ENCODE measurements at regions not wholly inside any gene's neighbourhood (a gene's known extent, or its start where the extent isn't known, plus 50 kb on each side); places are given as distances from the start of the nearest gene placed in this dataset.

- no peak overlapping the region for H3K4me3 Mint-ChIP-seq
- no peaks in the 10 kb centered on the region for H3K36me3 Mint-ChIP-seq (ENCODE audit: low read depth)
- H3K27ac Mint-ChIP-seq = no peak overlapping the region
- H3K27me3 Mint-ChIP-seq = no peaks in the 10 kb centered on the region
- intact Hi-C loops (cut with micrococcal nuclease) = no loop called here
- H3K4me1 Mint-ChIP-seq (ENCODE audit: low read depth) = peaks cover 5% of the 10 kb centered on the region
- peaks cover 9% of the 10 kb centered on the region for H3K9me3 Mint-ChIP-seq
Measured at GRCh38 chr3:30418443-30418842, 188.0 kb upstream of the TGFBR2 start.

- H3K27ac Mint-ChIP-seq = no peak overlapping the region
- intact Hi-C loops (cut with micrococcal nuclease) = no loop called here
- H3K4me3 Mint-ChIP-seq = no peak overlapping the region
- H3K27me3 Mint-ChIP-seq = no peaks in the 10 kb centered on the region
- peaks cover 5% of the 10 kb centered on the region for H3K4me1 Mint-ChIP-seq (ENCODE audit: low read depth)
- peaks cover 9% of the 10 kb centered on the region for H3K9me3 Mint-ChIP-seq
- no peaks in the 10 kb centered on the region for H3K36me3 Mint-ChIP-seq (ENCODE audit: low read depth)
Measured at GRCh38 chr3:30421266-30421665, 185.1 kb upstream of the TGFBR2 start.

GRCh38 chr3:30426293-30426993 is 180.0 kb upstream of the TGFBR2 start:
- Mint-ChIP-seq H3K4me1 (ENCODE audit: low read depth) (peaks cover 13% of the 10 kb centered on the region), H3K9me3 (peaks cover 7% of the 10 kb centered on the region), H3K27me3 (peaks cover 1% of the 10 kb centered on the region), H3K4me3 (no peak overlapping the region), H3K36me3 (ENCODE audit: low read depth) (no peaks in the 10 kb centered on the region), H3K27ac (no peak overlapping the region)
- intact Hi-C loops (cut with micrococcal nuclease) = no loop called here

GRCh38 chr3:30428251-30428650 is 178.2 kb upstream of the TGFBR2 start:
- H3K27me3 Mint-ChIP-seq = peaks cover 1% of the 10 kb centered on the region
- peaks cover 7% of the 10 kb centered on the region for H3K9me3 Mint-ChIP-seq
- H3K4me3 Mint-ChIP-seq = no peak overlapping the region
- peaks cover 8% of the 10 kb centered on the region for H3K4me1 Mint-ChIP-seq (ENCODE audit: low read depth)
- H3K27ac Mint-ChIP-seq = no peak overlapping the region
- intact Hi-C loops (cut with micrococcal nuclease) = no loop called here
- no peaks in the 10 kb centered on the region for H3K36me3 Mint-ChIP-seq (ENCODE audit: low read depth)

- Mint-ChIP-seq H3K36me3 (ENCODE audit: low read depth) (no peaks in the 10 kb centered on the region), H3K4me1 (ENCODE audit: low read depth) (peaks cover 36% of the 10 kb centered on the region), H3K27me3 (no peaks in the 10 kb centered on the region), H3K27ac (no peak overlapping the region), H3K9me3 (no peaks in the 10 kb centered on the region), H3K4me3 (no peak overlapping the region)
- intact Hi-C loops (cut with micrococcal nuclease) = no loop called here
Measured at GRCh38 chr3:30435861-30436331, 170.5 kb upstream of the TGFBR2 start.

- intact Hi-C loops (cut with micrococcal nuclease) = no loop called here
- H3K4me1 Mint-ChIP-seq (ENCODE audit: low read depth) = peaks cover 36% of the 10 kb centered on the region
- no peaks in the 10 kb centered on the region for H3K36me3 Mint-ChIP-seq (ENCODE audit: low read depth)
- no peak overlapping the region for H3K4me3 Mint-ChIP-seq
- no peaks in the 10 kb centered on the region for H3K27me3 Mint-ChIP-seq
- H3K9me3 Mint-ChIP-seq = peaks cover 7% of the 10 kb centered on the region
- H3K27ac Mint-ChIP-seq = no peak overlapping the region
Measured at GRCh38 chr3:30437171-30437601, 169.2 kb upstream of the TGFBR2 start.

- H3K36me3 Mint-ChIP-seq (ENCODE audit: low read depth) = no peaks in the 10 kb centered on the region
- intact Hi-C loops (cut with micrococcal nuclease) = no loop called here
- no peak overlapping the region for H3K4me3 Mint-ChIP-seq
- peaks cover 11% of the 10 kb centered on the region for H3K9me3 Mint-ChIP-seq
- H3K4me1 Mint-ChIP-seq (ENCODE audit: low read depth) = peaks cover 36% of the 10 kb centered on the region
- peaks cover 3% of the 10 kb centered on the region for H3K27me3 Mint-ChIP-seq
- H3K27ac Mint-ChIP-seq = no peak overlapping the region
Measured at GRCh38 chr3:30438126-30438525, 168.3 kb upstream of the TGFBR2 start.

- intact Hi-C loops (cut with micrococcal nuclease) = no loop called here
Measured at GRCh38 chr3:30439451-30440053, 166.8 kb upstream of the TGFBR2 start.

GRCh38 chr3:30440147-30440604 is 166.2 kb upstream of the TGFBR2 start:
- Mint-ChIP-seq H3K27me3 (peaks cover 3% of the 10 kb centered on the region), H3K27ac (no peak overlapping the region), H3K36me3 (ENCODE audit: low read depth) (no peaks in the 10 kb centered on the region), H3K4me3 (no peak overlapping the region), H3K4me1 (ENCODE audit: low read depth) (peaks cover 31% of the 10 kb centered on the region), H3K9me3 (peaks cover 11% of the 10 kb centered on the region)
- intact Hi-C loops (cut with micrococcal nuclease) = no loop called here

More at GRCh38 chr3:30439451-30440053, 166.8 kb upstream of the TGFBR2 start:
- Mint-ChIP-seq H3K4me1 (ENCODE audit: low read depth) (peaks cover 36% of the 10 kb centered on the region), H3K36me3 (ENCODE audit: low read depth) (no peaks in the 10 kb centered on the region), H3K27me3 (peaks cover 3% of the 10 kb centered on the region), H3K4me3 (no peak overlapping the region), H3K9me3 (peaks cover 11% of the 10 kb centered on the region), H3K27ac (no peak overlapping the region)

- H3K27ac Mint-ChIP-seq = no peak overlapping the region
- intact Hi-C loops (cut with micrococcal nuclease) = no loop called here
Measured at GRCh38 chr3:30440880-30441279, 165.5 kb upstream of the TGFBR2 start.

GRCh38 chr3:30443756-30444673 is 162.4 kb upstream of the TGFBR2 start:
- Mint-ChIP-seq H3K4me3 (no peak overlapping the region), H3K36me3 (ENCODE audit: low read depth) (no peaks in the 10 kb centered on the region), H3K27me3 (peaks cover 6% of the 10 kb centered on the region), H3K9me3 (peaks cover 11% of the 10 kb centered on the region), H3K4me1 (ENCODE audit: low read depth) (peaks cover 4% of the 10 kb centered on the region), H3K27ac (no peak overlapping the region)
- intact Hi-C loops (cut with micrococcal nuclease) = no loop called here

More at GRCh38 chr3:30440880-30441279, 165.5 kb upstream of the TGFBR2 start:
- peaks cover 3% of the 10 kb centered on the region for H3K27me3 Mint-ChIP-seq
- no peak overlapping the region for H3K4me3 Mint-ChIP-seq
- H3K36me3 Mint-ChIP-seq (ENCODE audit: low read depth) = no peaks in the 10 kb centered on the region
- peaks cover 11% of the 10 kb centered on the region for H3K9me3 Mint-ChIP-seq
- H3K4me1 Mint-ChIP-seq (ENCODE audit: low read depth) = peaks cover 26% of the 10 kb centered on the region

GRCh38 chr3:30448450-30449289 is 157.7 kb upstream of the TGFBR2 start:
- intact Hi-C loops (cut with micrococcal nuclease) = no loop called here
- Mint-ChIP-seq H3K36me3 (ENCODE audit: low read depth) (no peaks in the 10 kb centered on the region), H3K4me3 (no peak overlapping the region), H3K4me1 (ENCODE audit: low read depth) (peaks cover 8% of the 10 kb centered on the region), H3K27me3 (peaks cover 3% of the 10 kb centered on the region), H3K27ac (no peak overlapping the region), H3K9me3 (no peaks in the 10 kb centered on the region)

- no peaks in the 10 kb centered on the region for H3K36me3 Mint-ChIP-seq (ENCODE audit: low read depth)
- intact Hi-C loops (cut with micrococcal nuclease) = no loop called here
Measured at GRCh38 chr3:30449290-30449632, 157.1 kb upstream of the TGFBR2 start.

More at GRCh38 chr3:30449290-30449632, 157.1 kb upstream of the TGFBR2 start:
- Mint-ChIP-seq H3K27ac (no peak overlapping the region), H3K4me3 (no peak overlapping the region), H3K4me1 (ENCODE audit: low read depth) (peaks cover 9% of the 10 kb centered on the region), H3K9me3 (no peaks in the 10 kb centered on the region), H3K27me3 (peaks cover 3% of the 10 kb centered on the region)

Measured in dendritic cell treated with granulocyte-macrophage colony-stimulating factor and Interleukin-4, amounts not matched to agents 40 ng/mL and 50 ng/mL, for 4 days (primary cell).